H9 (cell line): ENCODE measurements at regions not wholly inside any gene's neighbourhood (a gene's known extent, or its start where the extent isn't known, plus 50 kb on each side); places are given as distances from the start of the nearest gene placed in this dataset.

Experiments
- DNase-seq: peaks from one replicate; pipeline ENCODE4 v3.0.0-alpha.2; 2017
- H2AFZ ChIP-seq: one replicate; pipeline ENCODE4 v1.6.1; 2013; ENCODE audit warnings: mild to moderate bottlenecking, low read length, control low read depth, moderate library complexity
- H2AK5ac ChIP-seq: 2 replicates; pipeline ENCODE4 v1.6.1; 2013; ENCODE audit warnings: low read length, control low read depth, mixed read lengths; ENCODE audit not compliant: insufficient read length
- H2BK120ac ChIP-seq: one replicate; pipeline ENCODE4 v1.6.1; 2013; ENCODE audit warnings: low read depth, mild to moderate bottlenecking, low read length, control low read depth, inconsistent platforms; ENCODE audit not compliant: poor library complexity, severe bottlenecking
- H2BK12ac ChIP-seq: 2 replicates; pipeline ENCODE4 v1.6.1; 2013; ENCODE audit warnings: low read length, control low read depth, mixed read lengths, low read depth; ENCODE audit not compliant: insufficient read length
- H2BK15ac ChIP-seq: 2 replicates; pipeline ENCODE4 v1.6.1; 2013; ENCODE audit warnings: low read depth, low read length, control low read depth
- H2BK20ac ChIP-seq: one replicate; pipeline ENCODE4 v1.6.1; 2013; ENCODE audit warnings: low read depth, mild to moderate bottlenecking, low read length, control low read depth, inconsistent platforms; ENCODE audit not compliant: poor library complexity, severe bottlenecking
- H2BK5ac ChIP-seq: 2 replicates; pipeline ENCODE4 v1.6.1; 2013; ENCODE audit warnings: low read length, control low read depth, mixed read lengths; ENCODE audit not compliant: insufficient read length
- H3K14ac ChIP-seq: 2 replicates; pipeline ENCODE4 v1.6.1; 2013; ENCODE audit warnings: low read length, control low read depth; ENCODE audit not compliant: insufficient read depth
- H3K18ac ChIP-seq: 2 replicates; pipeline ENCODE4 v1.6.1; 2013; ENCODE audit warnings: low read depth, mild to moderate bottlenecking, mixed read lengths, low read length, control low read depth; ENCODE audit not compliant: insufficient read length
- H3K23ac ChIP-seq: 2 replicates; pipeline ENCODE4 v1.6.1; 2013; ENCODE audit warnings: low read length, control low read depth, mixed read lengths, low read depth; ENCODE audit not compliant: insufficient read length
- H3K23me2 ChIP-seq: 2 replicates; pipeline ENCODE4 v1.6.1; 2013; ENCODE audit warnings: low read depth, mild to moderate bottlenecking, mixed read lengths, low read length, control low read depth; ENCODE audit not compliant: insufficient read length, poor library complexity, severe bottlenecking
- H3K27ac ChIP-seq: 2 replicates; pipeline ENCODE4 v1.5.1; 2013; ENCODE audit warnings: low read length, control low read depth, mixed read lengths, low read depth; ENCODE audit not compliant: insufficient read length
- H3K27me3 ChIP-seq: 2 replicates; pipeline ENCODE4 v1.6.1; 2013; ENCODE audit warnings: low read length, control low read depth, inconsistent platforms; ENCODE audit not compliant: insufficient read depth
- H3K4ac ChIP-seq: 2 replicates; pipeline ENCODE4 v1.6.1; 2013; ENCODE audit warnings: low read depth, mild to moderate bottlenecking, control low read depth, inconsistent platforms, low read length, moderate library complexity
- H3K4me1 ChIP-seq: 2 replicates; pipeline ENCODE4 v1.6.1; 2013; ENCODE audit warnings: low read length, control low read depth, inconsistent platforms; ENCODE audit not compliant: insufficient read depth
- H3K4me2 ChIP-seq: 2 replicates; pipeline ENCODE4 v1.6.1; 2013; ENCODE audit warnings: low read length, control low read depth, mixed read lengths; ENCODE audit not compliant: insufficient read length, insufficient read depth
- H3K56ac ChIP-seq: 2 replicates; pipeline ENCODE4 v1.6.1; 2013; ENCODE audit warnings: low read depth, mild to moderate bottlenecking, mixed read lengths, low read length, control low read depth; ENCODE audit not compliant: insufficient read length
- H3K79me1 ChIP-seq: 2 replicates; pipeline ENCODE4 v1.6.1; 2013; ENCODE audit warnings: low read depth, mild to moderate bottlenecking, moderate library complexity, low read length, control low read depth, inconsistent platforms; ENCODE audit not compliant: insufficient read depth, poor library complexity, severe bottlenecking
- H3K79me2 ChIP-seq: 2 replicates; pipeline ENCODE4 v1.6.1; 2013; ENCODE audit warnings: low read length, control low read depth, inconsistent platforms; ENCODE audit not compliant: insufficient read depth
- H3K9ac ChIP-seq: 2 replicates; pipeline ENCODE4 v1.6.1; 2013; ENCODE audit warnings: low read length, control low read depth, mixed read lengths; ENCODE audit not compliant: insufficient read length; ENCODE audit errors: extremely low read depth
- H3K9me3 ChIP-seq: one replicate; pipeline ENCODE4 v1.6.1; 2013; ENCODE audit warnings: low read depth, low read length, inconsistent platforms; ENCODE audit not compliant: control insufficient read depth
- H3T11ph ChIP-seq: one replicate; pipeline ENCODE4 v1.6.1; 2013; ENCODE audit warnings: mild to moderate bottlenecking, low read length, control low read depth, inconsistent platforms
- H4K20me1 ChIP-seq: one replicate; pipeline ENCODE4 v1.6.1; 2013; ENCODE audit not compliant: control insufficient read depth, insufficient read length, insufficient read depth
- H4K5ac ChIP-seq: 2 replicates; pipeline ENCODE4 v1.6.1; 2013; ENCODE audit warnings: low read depth, mild to moderate bottlenecking, mixed read lengths, low read length, control low read depth; ENCODE audit not compliant: insufficient read length
- H4K8ac ChIP-seq: replicated peaks from 2 replicates; pipeline ENCODE4 v1.6.1; 2013; ENCODE audit warnings: low read length, control low read depth, mixed read lengths, low read depth; ENCODE audit not compliant: insufficient read length
- H4K91ac ChIP-seq: 2 replicates; pipeline ENCODE4 v1.6.1; 2013; ENCODE audit warnings: low read depth, mild to moderate bottlenecking, moderate library complexity, mixed read lengths, low read length, control low read depth; ENCODE audit not compliant: insufficient read length
- H3K27ac Mint-ChIP-seq, 3 experiments: 2 replicates in 2 of 3; 3 replicates in 1 of 3; pipeline ENCODE4 v1.8.0; 2020 to 2021; ENCODE audit warnings: mixed read lengths in 3 of 3, mild to moderate bottlenecking in 1 of 3, moderate library complexity in 1 of 3
- H3K27me3 Mint-ChIP-seq: 2 replicates; pipeline ENCODE4 v1.8.0; 2021; ENCODE audit warnings: low read depth, mild to moderate bottlenecking, moderate library complexity, mixed read lengths
- H3K36me3 Mint-ChIP-seq, 3 experiments: 2 replicates in 2 of 3; 3 replicates in 1 of 3; pipeline ENCODE4 v1.8.0; 2020 to 2021; ENCODE audit warnings: low read depth in 3 of 3, mixed read lengths in 3 of 3; ENCODE audit not compliant: insufficient read depth in 1 of 3
- H3K4me1 Mint-ChIP-seq, 2 experiments: 2 replicates each; pipeline ENCODE4 v1.8.0; 2020; ENCODE audit warnings: mixed read lengths in 2 of 2
- H3K4me3 Mint-ChIP-seq, 2 experiments: 2 replicates in 1 of 2; 3 replicates in 1 of 2; pipeline ENCODE4 v1.8.0; 2020 to 2021; ENCODE audit warnings: mild to moderate bottlenecking in 2 of 2, mixed read lengths in 2 of 2, moderate library complexity in 1 of 2
- H3K9me3 Mint-ChIP-seq, 2 experiments: 2 replicates in 1 of 2; 3 replicates in 1 of 2; pipeline ENCODE4 v1.8.0; 2020; ENCODE audit warnings: mild to moderate bottlenecking in 2 of 2, mixed read lengths in 2 of 2, moderate library complexity in 1 of 2
- WGBS: extraction: QIAGEN DNeasy Blood & Tissue Kit; methylation state at CpG from one replicate; pipeline ENCODE4 v1.1.7; 2013; ENCODE audit warnings: missing lambda C conversion rate, low lambda C conversion rate, mixed read lengths; ENCODE audit not compliant: insufficient read length; ENCODE audit errors: extremely low coverage; 5-methylcytosine and 5-hydroxymethylcytosine counted together
- TF ChIP-seq, protein P1 (sequence below): fragments of 200-600 bp; sonication (generic); conservative IDR thresholded peaks from 3 replicates; pipeline ENCODE4 v1.8.0; 2021; ENCODE audit warnings: antibody characterized with exemption, mild to moderate bottlenecking

- Mint-ChIP-seq H3K9me3 (no peaks in the 10 kb centered on the region), H3K27ac (no peak overlapping the region), H3K27me3 (no peaks in the 10 kb centered on the region), H3K36me3 (no peaks in the 10 kb centered on the region), H3K4me1 (no peaks in the 10 kb centered on the region; a peak in 1 of 4 replicates), H3K4me3 (no peak overlapping the region)
- no peaks in the 10 kb centered on the region for H3K27me3 ChIP-seq
- H2AK5ac ChIP-seq = no peak overlapping the region
- H3K79me1 ChIP-seq = no peaks in the 10 kb centered on the region
- no peak overlapping the region for H2BK120ac ChIP-seq
- H3K4me1 ChIP-seq = no peaks in the 10 kb centered on the region
- no peak overlapping the region for H2BK5ac ChIP-seq
- TF ChIP-seq, protein P1, sequence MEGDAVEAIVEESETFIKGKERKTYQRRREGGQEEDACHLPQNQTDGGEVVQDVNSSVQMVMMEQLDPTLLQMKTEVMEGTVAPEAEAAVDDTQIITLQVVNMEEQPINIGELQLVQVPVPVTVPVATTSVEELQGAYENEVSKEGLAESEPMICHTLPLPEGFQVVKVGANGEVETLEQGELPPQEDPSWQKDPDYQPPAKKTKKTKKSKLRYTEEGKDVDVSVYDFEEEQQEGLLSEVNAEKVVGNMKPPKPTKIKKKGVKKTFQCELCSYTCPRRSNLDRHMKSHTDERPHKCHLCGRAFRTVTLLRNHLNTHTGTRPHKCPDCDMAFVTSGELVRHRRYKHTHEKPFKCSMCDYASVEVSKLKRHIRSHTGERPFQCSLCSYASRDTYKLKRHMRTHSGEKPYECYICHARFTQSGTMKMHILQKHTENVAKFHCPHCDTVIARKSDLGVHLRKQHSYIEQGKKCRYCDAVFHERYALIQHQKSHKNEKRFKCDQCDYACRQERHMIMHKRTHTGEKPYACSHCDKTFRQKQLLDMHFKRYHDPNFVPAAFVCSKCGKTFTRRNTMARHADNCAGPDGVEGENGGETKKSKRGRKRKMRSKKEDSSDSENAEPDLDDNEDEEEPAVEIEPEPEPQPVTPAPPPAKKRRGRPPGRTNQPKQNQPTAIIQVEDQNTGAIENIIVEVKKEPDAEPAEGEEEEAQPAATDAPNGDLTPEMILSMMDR = no peak
- H3K18ac ChIP-seq = no peak overlapping the region
- no peak overlapping the region for H3K56ac ChIP-seq
- H2BK12ac ChIP-seq = no peak overlapping the region
- WGBS = no CpG with 5 or more reads among the region's 1 CpG
- H4K20me1 ChIP-seq = no peaks in the 10 kb centered on the region
- H3K4me2 ChIP-seq = no peak overlapping the region
- H2BK15ac ChIP-seq = no peak overlapping the region
- H3K9ac ChIP-seq = no peak overlapping the region
- H2BK20ac ChIP-seq = no peak overlapping the region
- H4K5ac ChIP-seq = no peak overlapping the region
- no peak overlapping the region for H3K27ac ChIP-seq
- no peaks in the 10 kb centered on the region for H3K79me2 ChIP-seq
- no peak overlapping the region for H2AFZ ChIP-seq
- no peak overlapping the region for H3K23ac ChIP-seq
- no peak overlapping the region for H3T11ph ChIP-seq
- DNase-seq = no peak
- H3K14ac ChIP-seq = no peak overlapping the region
- H3K9me3 ChIP-seq = no peaks in the 10 kb centered on the region
- H4K8ac ChIP-seq = no peak overlapping the region
- no peaks in the 10 kb centered on the region for H3K23me2 ChIP-seq
- H4K91ac ChIP-seq = no peak overlapping the region
- no peak overlapping the region for H3K4ac ChIP-seq
Observed at GRCh38 chr13:90329641-90330040, 1017.8 kb upstream of the MIR17HG start.
